ENCODE measurements at regions not wholly inside any gene's neighbourhood (a gene's known extent, or its start where the extent isn't known, plus 50 kb on each side); places are given as distances from the start of the nearest gene placed in this dataset.
"Not testable (repeated sequence)": the region's sequence is repeated elsewhere in the genome, so short reads cannot be mapped to it uniquely, and the experiment has no call there.

DNA sequence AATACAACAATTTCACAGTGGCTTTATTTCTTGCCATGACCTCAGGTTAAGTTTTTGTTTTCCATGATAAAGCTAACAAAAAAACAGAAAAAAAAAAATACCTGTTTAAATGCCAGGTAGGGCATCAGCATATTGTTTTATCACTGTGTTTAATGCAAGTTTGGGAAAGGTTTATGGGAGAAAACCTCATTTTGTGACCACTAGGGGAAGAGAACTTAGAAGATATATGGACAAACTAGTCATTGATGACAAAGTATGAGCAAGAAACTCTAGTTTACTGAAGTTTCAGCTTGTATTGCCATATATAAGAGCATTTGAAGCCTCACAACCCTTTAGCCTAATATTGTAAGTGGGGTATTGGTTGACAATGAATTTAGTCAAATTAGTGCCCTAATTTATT is 1431.4 kb upstream of the CDH18 start:
- H3K9me3 Mint-ChIP-seq = no peaks in the 10 kb centered on the region
- Histone ChIP-seq H3K4me1 (ENCODE audit: insufficient read depth, low read length) (no peaks in the 10 kb centered on the region), H3K9me3 (ENCODE audit: control insufficient read depth in 1 of 2, insufficient read depth in 1 of 2, low read length in 2 of 2) (no peaks in the 10 kb centered on the region), H3K4me3 (ENCODE audit: low read length) (no peak overlapping the region), H3K27ac (ENCODE audit: low read depth in 1 of 2, low read length in 2 of 2) (no peak overlapping the region), H3K36me3 (ENCODE audit: insufficient read depth, low read length) (no peaks in the 10 kb centered on the region), H3K27me3 (ENCODE audit: control insufficient read depth in 1 of 2, insufficient read depth in 2 of 2, low read length in 2 of 2) (no peaks in the 10 kb centered on the region)
- TF ChIP-seq, protein P1, sequence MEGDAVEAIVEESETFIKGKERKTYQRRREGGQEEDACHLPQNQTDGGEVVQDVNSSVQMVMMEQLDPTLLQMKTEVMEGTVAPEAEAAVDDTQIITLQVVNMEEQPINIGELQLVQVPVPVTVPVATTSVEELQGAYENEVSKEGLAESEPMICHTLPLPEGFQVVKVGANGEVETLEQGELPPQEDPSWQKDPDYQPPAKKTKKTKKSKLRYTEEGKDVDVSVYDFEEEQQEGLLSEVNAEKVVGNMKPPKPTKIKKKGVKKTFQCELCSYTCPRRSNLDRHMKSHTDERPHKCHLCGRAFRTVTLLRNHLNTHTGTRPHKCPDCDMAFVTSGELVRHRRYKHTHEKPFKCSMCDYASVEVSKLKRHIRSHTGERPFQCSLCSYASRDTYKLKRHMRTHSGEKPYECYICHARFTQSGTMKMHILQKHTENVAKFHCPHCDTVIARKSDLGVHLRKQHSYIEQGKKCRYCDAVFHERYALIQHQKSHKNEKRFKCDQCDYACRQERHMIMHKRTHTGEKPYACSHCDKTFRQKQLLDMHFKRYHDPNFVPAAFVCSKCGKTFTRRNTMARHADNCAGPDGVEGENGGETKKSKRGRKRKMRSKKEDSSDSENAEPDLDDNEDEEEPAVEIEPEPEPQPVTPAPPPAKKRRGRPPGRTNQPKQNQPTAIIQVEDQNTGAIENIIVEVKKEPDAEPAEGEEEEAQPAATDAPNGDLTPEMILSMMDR (IDR thresholded peaks at IDR 0.05) = no peak
- no peak for ATAC-seq (ENCODE audit: poor library complexity)
- no peaks in the 10 kb centered on the region for H3K27me3 Mint-ChIP-seq
- intact Hi-C loops (cut with DNase I, micrococcal nuclease) = no loop called here
- H3K36me3 Mint-ChIP-seq (ENCODE audit: low read depth) = no peaks in the 10 kb centered on the region
- no peak overlapping the region for H3K4me3 Mint-ChIP-seq
- CTCF ChIA-PET = no interaction called here
- H3K27ac Mint-ChIP-seq = no peak overlapping the region
- no peak for DNase-seq
- no peaks in the 10 kb centered on the region for H3K4me1 Mint-ChIP-seq (ENCODE audit: low read depth)
- POLR2A ChIA-PET = no interaction called here

DNA sequence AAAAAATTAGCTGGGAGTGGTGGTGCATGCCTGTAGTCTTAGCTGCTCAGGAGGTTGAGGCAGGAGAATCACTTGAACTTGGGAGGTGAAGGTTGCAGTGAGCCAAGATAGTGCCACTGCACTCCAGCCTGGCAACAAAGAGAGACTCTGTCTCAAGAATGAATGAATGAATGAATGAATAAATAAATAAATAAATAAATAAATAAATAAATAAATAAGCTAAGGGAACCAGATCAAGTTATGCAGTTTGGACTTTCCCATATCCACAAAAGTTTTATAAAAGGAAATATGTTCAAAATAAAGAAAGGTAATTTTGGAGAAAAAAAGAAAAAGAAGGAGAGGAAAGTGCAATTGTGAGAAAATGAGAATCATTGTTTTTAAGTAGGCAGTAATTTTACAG is 1414.1 kb upstream of the CDH18 start:
- H3K9me3 Mint-ChIP-seq; POLR2A ChIA-PET; H3K9me3 ChIP-seq (ENCODE audit: control insufficient read depth in 1 of 2, insufficient read depth in 1 of 2, low read length in 2 of 2); H3K27ac ChIP-seq (ENCODE audit: low read depth in 1 of 2, low read length in 2 of 2); DNase-seq; intact Hi-C loops (cut with DNase I, micrococcal nuclease); H3K4me1 ChIP-seq (ENCODE audit: insufficient read depth, low read length); H3K4me3 ChIP-seq (ENCODE audit: low read length); H3K27me3 ChIP-seq (ENCODE audit: control insufficient read depth in 1 of 2, insufficient read depth in 2 of 2, low read length in 2 of 2); H3K4me3 Mint-ChIP-seq; H3K4me1 Mint-ChIP-seq (ENCODE audit: low read depth); H3K27ac Mint-ChIP-seq; ATAC-seq (ENCODE audit: poor library complexity); H3K27me3 Mint-ChIP-seq; H3K36me3 Mint-ChIP-seq (ENCODE audit: low read depth); CTCF ChIA-PET; H3K36me3 ChIP-seq (ENCODE audit: insufficient read depth, low read length): not testable (repeated sequence)

DNA sequence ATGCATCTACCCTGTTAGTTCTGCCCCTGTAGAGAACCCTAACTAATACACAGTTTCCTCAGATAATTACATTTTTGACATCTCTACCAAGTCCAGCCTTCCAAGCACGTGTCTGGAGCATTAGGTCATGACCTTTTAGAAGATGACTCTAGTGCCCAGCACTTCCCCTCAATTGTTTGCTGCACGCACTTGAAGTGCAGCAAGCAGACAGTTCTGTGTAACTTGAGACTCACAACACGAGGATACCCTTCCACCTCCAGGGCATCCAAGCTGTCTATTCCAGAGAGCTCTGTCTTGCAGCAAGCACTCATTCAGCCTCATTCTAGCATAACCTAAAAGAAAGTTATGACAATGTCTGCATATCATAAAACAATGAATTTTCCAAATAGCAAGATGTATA is 1410.5 kb upstream of the CDH18 start:
- no peaks in the 10 kb centered on the region for H3K4me1 ChIP-seq (ENCODE audit: insufficient read depth, low read length)
- ChIA-PET POLR2A (no interaction called here), CTCF (no interaction called here)
- no peak overlapping the region for H3K4me3 ChIP-seq (ENCODE audit: low read length)
- no peak overlapping the region for H3K27ac ChIP-seq (ENCODE audit: low read depth in 1 of 2, low read length in 2 of 2)
- no peaks in the 10 kb centered on the region for H3K27me3 Mint-ChIP-seq
- no peak for ATAC-seq (ENCODE audit: poor library complexity)
- no peaks in the 10 kb centered on the region for H3K36me3 ChIP-seq (ENCODE audit: insufficient read depth, low read length)
- H3K4me1 Mint-ChIP-seq (ENCODE audit: low read depth) = no peaks in the 10 kb centered on the region
- no peak overlapping the region for H3K27ac Mint-ChIP-seq
- no peaks in the 10 kb centered on the region for H3K9me3 Mint-ChIP-seq
- no peaks in the 10 kb centered on the region for H3K36me3 Mint-ChIP-seq (ENCODE audit: low read depth)
- H3K9me3 ChIP-seq (ENCODE audit: control insufficient read depth in 1 of 2, insufficient read depth in 1 of 2, low read length in 2 of 2) = no peaks in the 10 kb centered on the region
- H3K27me3 ChIP-seq (ENCODE audit: control insufficient read depth in 1 of 2, insufficient read depth in 2 of 2, low read length in 2 of 2) = no peaks in the 10 kb centered on the region
- no peak for DNase-seq
- intact Hi-C loops (cut with DNase I, micrococcal nuclease) = no loop called here
- TF ChIP-seq, protein P1 (IDR thresholded peaks at IDR 0.05) = no peak
- H3K4me3 Mint-ChIP-seq = no peak overlapping the region

DNA sequence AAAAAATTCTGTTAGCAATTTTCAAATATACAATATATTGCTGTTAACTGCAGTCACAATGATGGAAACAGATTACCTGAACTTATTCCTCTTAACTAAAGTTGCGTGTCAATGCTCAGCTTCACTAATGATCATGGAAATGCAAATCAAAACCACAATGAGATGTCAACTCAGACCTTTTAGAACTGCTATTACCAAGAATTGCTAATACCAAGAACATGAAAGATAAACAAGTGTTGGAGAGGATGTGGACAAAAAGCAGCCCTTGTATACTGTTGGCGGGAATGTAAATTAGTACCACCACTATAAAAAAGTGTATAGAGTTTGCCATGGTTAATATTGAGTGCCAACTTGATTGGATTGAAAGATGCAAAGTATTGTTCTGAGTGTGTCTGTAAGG is 1409.7 kb upstream of the CDH18 start:
- no peak overlapping the region for H3K4me3 Mint-ChIP-seq
- CTCF ChIA-PET = no interaction called here

More for the DNA sequence above, 1409.7 kb upstream of the CDH18 start:
- H3K27ac ChIP-seq (ENCODE audit: low read depth in 1 of 2, low read length in 2 of 2) = no peak overlapping the region
- ATAC-seq (ENCODE audit: poor library complexity) = no peak
- H3K9me3 Mint-ChIP-seq = no peaks in the 10 kb centered on the region
- no peak overlapping the region for H3K4me3 ChIP-seq (ENCODE audit: low read length)
- DNase-seq = no peak
- intact Hi-C loops (cut with DNase I, micrococcal nuclease) = no loop called here
- POLR2A ChIA-PET = no interaction called here
- no peaks in the 10 kb centered on the region for H3K27me3 Mint-ChIP-seq
- H3K36me3 Mint-ChIP-seq (ENCODE audit: low read depth) = no peaks in the 10 kb centered on the region
- H3K27ac Mint-ChIP-seq = no peak overlapping the region
- H3K36me3 ChIP-seq (ENCODE audit: insufficient read depth, low read length) = no peaks in the 10 kb centered on the region
- H3K4me1 ChIP-seq (ENCODE audit: insufficient read depth, low read length) = no peaks in the 10 kb centered on the region
- no peaks in the 10 kb centered on the region for H3K9me3 ChIP-seq (ENCODE audit: control insufficient read depth in 1 of 2, insufficient read depth in 1 of 2, low read length in 2 of 2)
- TF ChIP-seq, protein P1 (IDR thresholded peaks at IDR 0.05) = no peak
- H3K4me1 Mint-ChIP-seq (ENCODE audit: low read depth) = no peaks in the 10 kb centered on the region
- H3K27me3 ChIP-seq (ENCODE audit: control insufficient read depth in 1 of 2, insufficient read depth in 2 of 2, low read length in 2 of 2) = no peaks in the 10 kb centered on the region
